ENCODE measurements at regions not wholly inside any gene's neighbourhood (a gene's known extent, or its start where the extent isn't known, plus 50 kb on each side); places are given as distances from the start of the nearest gene placed in this dataset.

- H3K27ac Mint-ChIP-seq: no peak overlapping the region
- H3K36me3 Mint-ChIP-seq (ENCODE audit: low read depth): no peaks in the 10 kb centered on the region; the same call in 2 of the 3 replicates
- H3K27me3 Mint-ChIP-seq (ENCODE audit: insufficient read depth, low read depth, poor library complexity): peaks cover 4% of the 10 kb centered on the region
- peaks cover 23% of the 10 kb centered on the region for H3K9me3 Mint-ChIP-seq
- Histone ChIP-seq H3K4me3 (no peak overlapping the region), H4K20me1 (replicated peaks; ENCODE audit: insufficient read depth) (no peaks in the 10 kb centered on the region), H3K4me2 (no peak overlapping the region), H3K79me2 (replicated peaks; ENCODE audit: insufficient read depth) (no peaks in the 10 kb centered on the region), H3K27ac (ENCODE audit: low read depth) (no peak overlapping the region), H3K27me3 (ENCODE audit: insufficient read depth) (no peaks in the 10 kb centered on the region), H3K9me2 (ENCODE audit: insufficient read depth) (peaks cover 9% of the 10 kb centered on the region; the same call in 1 of the 2 replicates), H3F3A (replicated peaks; ENCODE audit: low read depth) (no peaks in the 10 kb centered on the region), H3K4me1 (ENCODE audit: insufficient read depth) (peaks cover 6% of the 10 kb centered on the region), H2AFZ (no peak overlapping the region), H3K36me3 (ENCODE audit: insufficient read depth) (no peaks in the 10 kb centered on the region)
- ATAC-seq (no peak), DNase-seq (ENCODE audit: low spot score) (no peak)
- no peak overlapping the region for H3K4me3 Mint-ChIP-seq
- TF ChIP-seq JUNB (IDR thresholded peaks at IDR 0.05; ENCODE audit: unreplicated experiment): no peak
- TF ChIP-seq CTCF (conservative IDR thresholded peaks at IDR 0.05; ENCODE audit: low read depth in 2 of 2): no peak
- TF ChIP-seq ZNF114 (CRISPR knock-in tag; IDR thresholded peaks at IDR 0.05): no peak
- TF ChIP-seq ZNF331 (CRISPR knock-in tag; IDR thresholded peaks at IDR 0.05; ENCODE audit: low read depth): no peak
- TF ChIP-seq ETS1 (IDR thresholded peaks at IDR 0.05): no peak
- peaks cover 10% of the 10 kb centered on the region; the same call in 2 of the 3 replicates for H3K4me1 Mint-ChIP-seq
Measured at GRCh38 chr20:39607141-39607540, 645.0 kb downstream of the DHX35 start.

- peaks cover 2% of the 10 kb centered on the region for H3K27me3 Mint-ChIP-seq (ENCODE audit: insufficient read depth, low read depth, poor library complexity)
- Histone ChIP-seq H3K79me2 (replicated peaks; ENCODE audit: insufficient read depth) (no peaks in the 10 kb centered on the region), H3K36me3 (ENCODE audit: insufficient read depth) (no peaks in the 10 kb centered on the region), H3K4me1 (ENCODE audit: insufficient read depth) (peaks cover 6% of the 10 kb centered on the region), H3K9me2 (ENCODE audit: insufficient read depth) (peaks cover 9% of the 10 kb centered on the region; the same call in 1 of the 2 replicates), H3K4me3 (no peak overlapping the region), H3K27ac (ENCODE audit: low read depth) (no peak overlapping the region), H2AFZ (no peak overlapping the region), H4K20me1 (replicated peaks; ENCODE audit: insufficient read depth) (no peaks in the 10 kb centered on the region), H3K4me2 (no peak overlapping the region), H3F3A (replicated peaks; ENCODE audit: low read depth) (no peaks in the 10 kb centered on the region), H3K27me3 (ENCODE audit: insufficient read depth) (no peaks in the 10 kb centered on the region)
- H3K27ac Mint-ChIP-seq: no peak overlapping the region
- peaks cover 20% of the 10 kb centered on the region for H3K9me3 Mint-ChIP-seq
- DNase-seq (ENCODE audit: low spot score): no peak
- H3K4me3 Mint-ChIP-seq: no peak overlapping the region
- H3K36me3 Mint-ChIP-seq (ENCODE audit: low read depth): no peaks in the 10 kb centered on the region; the same call in 2 of the 3 replicates
- ATAC-seq: no peak
- H3K4me1 Mint-ChIP-seq: peaks cover 10% of the 10 kb centered on the region; the same call in 2 of the 3 replicates
- TF ChIP-seq STAT1 (IDR thresholded peaks at IDR 0.05; ENCODE audit: unreplicated experiment) (no peak), JUNB (IDR thresholded peaks at IDR 0.05; ENCODE audit: unreplicated experiment) (no peak), EZH2phosphoT487 (IDR thresholded peaks at IDR 0.05; ENCODE audit: unreplicated experiment) (no peak), CTCF (conservative IDR thresholded peaks at IDR 0.05; ENCODE audit: low read depth in 2 of 2) (no peak), ETS1 (IDR thresholded peaks at IDR 0.05) (no peak), EZH2 (IDR thresholded peaks at IDR 0.05; ENCODE audit: low read depth, unreplicated experiment) (no peak), ZNF331 (CRISPR knock-in tag; IDR thresholded peaks at IDR 0.05; ENCODE audit: low read depth) (no peak)
Measured at GRCh38 chr20:39605908-39606307, 643.8 kb downstream of the DHX35 start.
